WTC11 (cell line): ENCODE measurements at regions not wholly inside any gene's neighbourhood (a gene's known extent, or its start where the extent isn't known, plus 50 kb on each side); places are given as distances from the start of the nearest gene placed in this dataset.

Experiments
- ETV6 ChIP-seq: sonication (generic); formaldehyde crosslinking; IDR thresholded peaks from 2 replicates; pipeline ENCODE4 v1.8.1; 2022; ENCODE audit warnings: mild to moderate bottlenecking, missing genetic modification reagents
- FOXJ3 ChIP-seq: sonication (generic); formaldehyde crosslinking; IDR thresholded peaks from 2 replicates; pipeline ENCODE4 v1.9.0; 2021; ENCODE audit warnings: missing genetic modification reagents, mild to moderate bottlenecking, borderline replicate concordance
- JUN ChIP-seq: sonication (generic); formaldehyde crosslinking; IDR thresholded peaks from 2 replicates; pipeline ENCODE4 v1.8.0; 2023; ENCODE audit warnings: mild to moderate bottlenecking, missing genetic modification reagents
- MLX ChIP-seq: sonication (generic); formaldehyde crosslinking; IDR thresholded peaks from 2 replicates; pipeline ENCODE4 v1.8.1; 2023; ENCODE audit warnings: mild to moderate bottlenecking, missing genetic modification reagents, moderate library complexity
- NR1H2 ChIP-seq: sonication (generic); formaldehyde crosslinking; IDR thresholded peaks from 2 replicates; pipeline ENCODE4 v1.9.0; 2021; ENCODE audit warnings: mild to moderate bottlenecking, moderate library complexity, missing genetic modification reagents
- NR2C2 ChIP-seq: sonication (generic); formaldehyde crosslinking; IDR thresholded peaks from 2 replicates; pipeline ENCODE4 v1.8.0; 2022; ENCODE audit warnings: mild to moderate bottlenecking, missing genetic modification reagents
- ZNF138 ChIP-seq: sonication (generic); formaldehyde crosslinking; conservative IDR thresholded peaks from 2 replicates; pipeline ENCODE4 v1.8.1; 2022; ENCODE audit warnings: mild to moderate bottlenecking, moderate library complexity, missing genetic modification reagents
- ZNF232 ChIP-seq: sonication (generic); formaldehyde crosslinking; IDR thresholded peaks from 2 replicates; pipeline ENCODE4 v1.8.0; 2022; ENCODE audit warnings: mild to moderate bottlenecking, missing genetic modification reagents
- TF ChIP-seq, protein P1 (sequence below): fragments of 250-450 bp; sonication (Bioruptor Pico); IDR thresholded peaks from 2 replicates; pipeline ENCODE4 v1.9.0; 2021; ENCODE audit warnings: moderate library complexity, mild to moderate bottlenecking, inconsistent platforms, borderline replicate concordance
- TF ChIP-seq, protein P2 (sequence below): fragments of 200-600 bp; IDR thresholded peaks from 2 replicates; pipeline ENCODE4 v1.8.0; 2022; ENCODE audit warnings: antibody characterized with exemption
- TF ChIP-seq, protein P3 (sequence below): sonication (generic); formaldehyde crosslinking; IDR thresholded peaks from 2 replicates; pipeline ENCODE4 v1.8.0; 2022; ENCODE audit warnings: mild to moderate bottlenecking, missing genetic modification reagents
- TF ChIP-seq, protein P4 (sequence below): sonication (generic); formaldehyde crosslinking; IDR thresholded peaks from 2 replicates; pipeline ENCODE4 v1.8.1; 2022; ENCODE audit warnings: mild to moderate bottlenecking, moderate library complexity, missing genetic modification reagents
- TF ChIP-seq, protein P5 (sequence below): fragments of 250-450 bp; sonication (Bioruptor Pico); IDR thresholded peaks from 2 replicates; pipeline ENCODE4 v1.8.0; 2021; ENCODE audit warnings: mild to moderate bottlenecking

GRCh38 chr5:135133698-135134515, 99.9 kb upstream of the PITX1 start:
- TF ChIP-seq, protein P1, sequence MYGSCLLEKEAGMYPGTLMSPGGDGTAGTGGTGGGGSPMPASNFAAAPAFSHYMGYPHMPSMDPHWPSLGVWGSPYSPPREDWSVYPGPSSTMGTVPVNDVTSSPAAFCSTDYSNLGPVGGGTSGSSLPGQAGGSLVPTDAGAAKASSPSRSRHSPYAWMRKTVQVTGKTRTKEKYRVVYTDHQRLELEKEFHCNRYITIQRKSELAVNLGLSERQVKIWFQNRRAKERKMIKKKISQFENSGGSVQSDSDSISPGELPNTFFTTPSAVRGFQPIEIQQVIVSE (CRISPR knock-in tag): no peak
- TF ChIP-seq, protein P2, sequence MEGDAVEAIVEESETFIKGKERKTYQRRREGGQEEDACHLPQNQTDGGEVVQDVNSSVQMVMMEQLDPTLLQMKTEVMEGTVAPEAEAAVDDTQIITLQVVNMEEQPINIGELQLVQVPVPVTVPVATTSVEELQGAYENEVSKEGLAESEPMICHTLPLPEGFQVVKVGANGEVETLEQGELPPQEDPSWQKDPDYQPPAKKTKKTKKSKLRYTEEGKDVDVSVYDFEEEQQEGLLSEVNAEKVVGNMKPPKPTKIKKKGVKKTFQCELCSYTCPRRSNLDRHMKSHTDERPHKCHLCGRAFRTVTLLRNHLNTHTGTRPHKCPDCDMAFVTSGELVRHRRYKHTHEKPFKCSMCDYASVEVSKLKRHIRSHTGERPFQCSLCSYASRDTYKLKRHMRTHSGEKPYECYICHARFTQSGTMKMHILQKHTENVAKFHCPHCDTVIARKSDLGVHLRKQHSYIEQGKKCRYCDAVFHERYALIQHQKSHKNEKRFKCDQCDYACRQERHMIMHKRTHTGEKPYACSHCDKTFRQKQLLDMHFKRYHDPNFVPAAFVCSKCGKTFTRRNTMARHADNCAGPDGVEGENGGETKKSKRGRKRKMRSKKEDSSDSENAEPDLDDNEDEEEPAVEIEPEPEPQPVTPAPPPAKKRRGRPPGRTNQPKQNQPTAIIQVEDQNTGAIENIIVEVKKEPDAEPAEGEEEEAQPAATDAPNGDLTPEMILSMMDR: no peak
- TF ChIP-seq ETV6 (CRISPR knock-in tag): no peak
- no peak for TF ChIP-seq FOXJ3 (CRISPR knock-in tag)
- TF ChIP-seq NR1H2 (CRISPR knock-in tag): no peak
- no peak for TF ChIP-seq ZNF232 (CRISPR knock-in tag)
- TF ChIP-seq NR2C2: no peak
- no peak for TF ChIP-seq JUN (CRISPR knock-in tag)
- TF ChIP-seq, protein P3, sequence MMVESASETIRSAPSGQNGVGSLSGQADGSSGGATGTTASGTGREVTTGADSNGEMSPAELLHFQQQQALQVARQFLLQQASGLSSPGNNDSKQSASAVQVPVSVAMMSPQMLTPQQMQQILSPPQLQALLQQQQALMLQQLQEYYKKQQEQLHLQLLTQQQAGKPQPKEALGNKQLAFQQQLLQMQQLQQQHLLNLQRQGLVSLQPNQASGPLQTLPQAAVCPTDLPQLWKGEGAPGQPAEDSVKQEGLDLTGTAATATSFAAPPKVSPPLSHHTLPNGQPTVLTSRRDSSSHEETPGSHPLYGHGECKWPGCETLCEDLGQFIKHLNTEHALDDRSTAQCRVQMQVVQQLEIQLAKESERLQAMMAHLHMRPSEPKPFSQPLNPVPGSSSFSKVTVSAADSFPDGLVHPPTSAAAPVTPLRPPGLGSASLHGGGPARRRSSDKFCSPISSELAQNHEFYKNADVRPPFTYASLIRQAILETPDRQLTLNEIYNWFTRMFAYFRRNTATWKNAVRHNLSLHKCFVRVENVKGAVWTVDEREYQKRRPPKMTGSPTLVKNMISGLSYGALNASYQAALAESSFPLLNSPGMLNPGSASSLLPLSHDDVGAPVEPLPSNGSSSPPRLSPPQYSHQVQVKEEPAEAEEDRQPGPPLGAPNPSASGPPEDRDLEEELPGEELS (CRISPR knock-in tag): no peak
- TF ChIP-seq, protein P4, sequence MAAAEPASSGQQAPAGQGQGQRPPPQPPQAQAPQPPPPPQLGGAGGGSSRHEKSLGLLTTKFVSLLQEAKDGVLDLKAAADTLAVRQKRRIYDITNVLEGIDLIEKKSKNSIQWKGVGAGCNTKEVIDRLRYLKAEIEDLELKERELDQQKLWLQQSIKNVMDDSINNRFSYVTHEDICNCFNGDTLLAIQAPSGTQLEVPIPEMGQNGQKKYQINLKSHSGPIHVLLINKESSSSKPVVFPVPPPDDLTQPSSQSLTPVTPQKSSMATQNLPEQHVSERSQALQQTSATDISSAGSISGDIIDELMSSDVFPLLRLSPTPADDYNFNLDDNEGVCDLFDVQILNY (CRISPR knock-in tag): no peak
- TF ChIP-seq, protein P5, sequence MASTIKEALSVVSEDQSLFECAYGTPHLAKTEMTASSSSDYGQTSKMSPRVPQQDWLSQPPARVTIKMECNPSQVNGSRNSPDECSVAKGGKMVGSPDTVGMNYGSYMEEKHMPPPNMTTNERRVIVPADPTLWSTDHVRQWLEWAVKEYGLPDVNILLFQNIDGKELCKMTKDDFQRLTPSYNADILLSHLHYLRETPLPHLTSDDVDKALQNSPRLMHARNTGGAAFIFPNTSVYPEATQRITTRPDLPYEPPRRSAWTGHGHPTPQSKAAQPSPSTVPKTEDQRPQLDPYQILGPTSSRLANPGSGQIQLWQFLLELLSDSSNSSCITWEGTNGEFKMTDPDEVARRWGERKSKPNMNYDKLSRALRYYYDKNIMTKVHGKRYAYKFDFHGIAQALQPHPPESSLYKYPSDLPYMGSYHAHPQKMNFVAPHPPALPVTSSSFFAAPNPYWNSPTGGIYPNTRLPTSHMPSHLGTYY (CRISPR knock-in tag): no peak
- TF ChIP-seq ZNF138 (CRISPR knock-in tag): no peak
- TF ChIP-seq MLX (CRISPR knock-in tag): no peak
